Ureter (tissue), 1 donor: ENCODE measurements at regions not wholly inside any gene's neighbourhood (a gene's known extent, or its start where the extent isn't known, plus 50 kb on each side); places are given as distances from the start of the nearest gene placed in this dataset.
"Not testable (repeated sequence)": the region's sequence is repeated elsewhere in the genome, so short reads cannot be mapped to it uniquely, and the experiment has no call there.

Source experiments
- DNase-seq: peaks from one replicate; pipeline ENCODE4 v3.0.0-alpha.2; 2020; ENCODE audit warnings: low spot score
- donor health status: DM: yes; HTN: yes; CAD: no.

- DNase-seq: no peak
Observed at GRCh38 chr9:7479300-7479699, 320.3 kb downstream of the DMAC1 start.

GRCh38 chr9:7478646-7479045, 320.9 kb downstream of the DMAC1 start:
- no peak for DNase-seq

- DNase-seq: no peak
Observed at GRCh38 chr9:7467186-7467585, 332.4 kb downstream of the DMAC1 start.

- DNase-seq: no peak
Observed at GRCh38 chr9:7461791-7462190, 337.8 kb downstream of the DMAC1 start.

- DNase-seq: no peak
Observed at GRCh38 chr9:7456793-7457530, 342.6 kb downstream of the DMAC1 start.

GRCh38 chr9:7456377-7456776, 343.2 kb downstream of the DMAC1 start:
- no peak for DNase-seq

GRCh38 chr9:7454624-7455023, 345.0 kb downstream of the DMAC1 start:
- DNase-seq: no peak

GRCh38 chr9:7452378-7452777, 347.2 kb downstream of the DMAC1 start:
- no peak for DNase-seq

GRCh38 chr9:7451062-7451461, 348.5 kb downstream of the DMAC1 start:
- DNase-seq: no peak

- DNase-seq: no peak
Observed at GRCh38 chr9:7443541-7443940, 356.0 kb downstream of the DMAC1 start.

GRCh38 chr9:7439355-7439995, 360.1 kb downstream of the DMAC1 start:
- DNase-seq: no peak

- DNase-seq: no peak
Observed at GRCh38 chr9:7436754-7437153, 362.8 kb downstream of the DMAC1 start.

- DNase-seq: peak; percentile 44
Observed at GRCh38 chr9:7433508-7434292, 365.9 kb downstream of the DMAC1 start.

- DNase-seq: no peak
Observed at GRCh38 chr9:7432989-7433388, 366.6 kb downstream of the DMAC1 start.

GRCh38 chr9:7417397-7417796, 382.2 kb downstream of the DMAC1 start:
- DNase-seq: not testable (repeated sequence)

GRCh38 chr9:7415836-7416235, 383.7 kb downstream of the DMAC1 start:
- DNase-seq: no peak

- no peak for DNase-seq
Observed at GRCh38 chr9:7408845-7409244, 390.7 kb downstream of the DMAC1 start.

- no peak for DNase-seq
Observed at GRCh38 chr9:7407246-7407645, 392.3 kb downstream of the DMAC1 start.

GRCh38 chr9:7405924-7406604, 393.5 kb downstream of the DMAC1 start:
- DNase-seq: no peak

GRCh38 chr9:7403839-7404487, 395.6 kb downstream of the DMAC1 start:
- no peak for DNase-seq

- no peak for DNase-seq
Observed at GRCh38 chr9:7403028-7403389, 396.6 kb downstream of the DMAC1 start.
